ENCODE measurements at regions not wholly inside any gene's neighbourhood (a gene's known extent, or its start where the extent isn't known, plus 50 kb on each side); places are given as distances from the start of the nearest gene placed in this dataset.

DNA sequence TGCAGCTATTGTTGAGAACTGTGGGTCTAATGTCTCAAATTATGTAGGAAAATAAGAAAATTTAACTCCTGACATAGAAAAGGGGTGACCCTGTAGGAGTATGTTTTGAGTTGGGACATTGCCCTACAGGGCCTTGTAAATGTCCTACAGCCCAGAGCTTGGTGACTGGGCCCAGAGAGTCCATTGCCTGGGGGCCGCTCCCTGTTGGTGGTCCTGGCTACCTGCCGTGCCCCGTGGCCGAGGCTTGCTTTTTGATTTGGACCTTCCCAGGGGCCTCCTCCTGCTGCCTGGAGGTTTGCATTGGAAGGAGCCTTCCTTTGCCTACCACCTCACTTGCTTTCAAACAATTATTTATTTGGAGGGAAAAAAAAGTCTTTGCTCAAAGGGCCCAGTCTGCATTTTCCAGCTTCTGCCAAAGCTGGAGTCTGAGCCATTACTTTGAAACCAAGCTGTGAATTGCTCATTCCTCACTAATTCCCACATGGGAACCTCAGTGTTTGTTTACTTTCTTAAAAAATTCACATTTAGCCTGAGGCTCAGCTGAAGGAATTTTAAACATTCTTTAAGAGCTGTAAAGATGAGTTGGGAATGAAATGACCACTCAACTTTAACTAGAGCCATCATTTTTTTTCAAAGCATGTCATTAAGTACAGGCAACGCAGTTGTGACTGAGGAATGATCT lies 355.0 kb downstream of the GLRX3 start:
- no peaks in the 10 kb centered on the region for H3K36me3 Mint-ChIP-seq (ENCODE audit: low read depth)
- no peak for DNase-seq (ENCODE audit: low spot score)
- no peak overlapping the region for H3K27ac Mint-ChIP-seq
- no peaks in the 10 kb centered on the region for H3K27me3 Mint-ChIP-seq (ENCODE audit: low read depth)
- no peak overlapping the region for H3K4me3 Mint-ChIP-seq
- no peaks in the 10 kb centered on the region for H3K9me3 Mint-ChIP-seq
- H3K4me1 Mint-ChIP-seq (ENCODE audit: low read depth) = no peaks in the 10 kb centered on the region

DNA sequence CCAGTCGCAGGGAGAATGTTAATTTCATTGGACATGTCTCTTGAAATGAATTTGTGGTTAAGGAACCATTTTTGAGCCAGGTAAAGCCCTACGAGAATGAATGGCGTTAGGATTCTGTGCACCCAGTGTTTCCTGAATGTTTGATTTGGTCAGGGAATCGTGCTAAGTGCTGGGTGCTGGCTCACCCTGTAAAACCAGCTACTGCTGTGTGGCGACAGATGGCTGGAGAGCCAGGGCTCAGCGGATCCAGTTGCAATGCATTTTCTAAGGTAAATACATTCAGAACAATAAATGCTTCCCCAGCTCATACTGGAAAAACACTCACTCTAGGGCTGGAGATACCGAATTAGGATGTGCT lies 355.5 kb downstream of the GLRX3 start:
- H3K27ac Mint-ChIP-seq = no peak overlapping the region
- no peaks in the 10 kb centered on the region for H3K4me1 Mint-ChIP-seq (ENCODE audit: low read depth)
- H3K27me3 Mint-ChIP-seq (ENCODE audit: low read depth) = no peaks in the 10 kb centered on the region
- H3K9me3 Mint-ChIP-seq = no peaks in the 10 kb centered on the region
- no peak for DNase-seq (ENCODE audit: low spot score)
- H3K36me3 Mint-ChIP-seq (ENCODE audit: low read depth) = no peaks in the 10 kb centered on the region
- H3K4me3 Mint-ChIP-seq = no peak overlapping the region

DNA sequence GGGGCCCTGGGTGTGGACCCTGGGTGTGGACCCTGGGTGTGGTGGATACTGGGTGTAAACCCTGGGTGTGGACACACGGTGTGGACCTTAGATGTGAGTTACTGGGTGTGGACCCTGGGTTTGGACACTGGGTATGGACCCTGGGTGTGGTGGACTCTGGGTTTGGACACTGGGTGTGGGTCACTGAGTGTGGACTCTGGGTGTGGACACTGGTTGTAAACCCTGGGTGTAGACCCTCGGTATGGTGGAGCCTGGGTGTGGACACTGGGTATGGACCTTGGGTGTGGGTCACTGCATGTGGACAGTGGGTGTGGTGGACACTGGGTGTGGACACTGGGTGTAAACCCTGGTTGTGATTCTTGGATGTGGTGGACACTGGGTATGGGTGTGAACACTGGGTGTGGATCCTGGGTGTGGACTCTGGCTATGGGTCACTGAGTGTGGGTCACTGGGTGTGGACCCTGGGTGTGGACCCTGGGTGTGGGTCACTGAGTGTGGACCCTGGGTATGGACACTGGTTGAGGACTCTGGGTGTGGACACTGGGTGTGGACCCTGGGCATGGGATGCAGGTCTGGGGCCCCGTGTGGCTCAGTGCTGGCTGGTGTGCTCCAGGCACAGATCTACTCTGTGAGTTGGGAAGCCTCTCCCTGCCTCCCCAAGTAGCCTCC lies 356.2 kb downstream of the GLRX3 start:
- Mint-ChIP-seq H3K27ac (no peak overlapping the region), H3K36me3 (ENCODE audit: low read depth) (no peaks in the 10 kb centered on the region), H3K4me1 (ENCODE audit: low read depth) (no peaks in the 10 kb centered on the region), H3K27me3 (ENCODE audit: low read depth) (no peaks in the 10 kb centered on the region), H3K9me3 (no peaks in the 10 kb centered on the region), H3K4me3 (no peak overlapping the region)
- no peak for DNase-seq (ENCODE audit: low spot score)

DNA sequence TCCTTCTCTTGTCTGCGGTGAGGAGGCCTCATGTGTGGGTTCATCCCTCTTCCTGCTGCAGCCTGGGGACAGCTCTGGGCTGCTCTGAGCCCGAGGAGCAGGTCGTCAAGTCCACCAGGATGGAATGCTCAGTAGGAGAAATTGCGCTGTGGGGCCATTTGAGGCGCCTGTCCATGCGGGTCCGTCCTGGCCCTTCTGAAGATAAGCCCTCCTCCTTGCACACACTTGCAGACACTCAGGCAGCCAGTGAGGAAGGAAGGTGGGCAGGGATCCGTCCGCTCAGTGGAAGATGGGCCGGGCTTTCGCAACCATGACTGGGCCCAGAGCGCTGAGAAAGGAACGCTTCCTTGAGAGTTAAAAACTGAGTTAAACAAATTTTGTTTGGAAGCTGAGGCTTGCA lies 356.8 kb downstream of the GLRX3 start:
- H3K9me3 Mint-ChIP-seq = no peaks in the 10 kb centered on the region
- no peak overlapping the region for H3K27ac Mint-ChIP-seq
- DNase-seq (ENCODE audit: low spot score) = no peak
- no peaks in the 10 kb centered on the region for H3K36me3 Mint-ChIP-seq (ENCODE audit: low read depth)
- no peaks in the 10 kb centered on the region for H3K27me3 Mint-ChIP-seq (ENCODE audit: low read depth)
- no peaks in the 10 kb centered on the region for H3K4me1 Mint-ChIP-seq (ENCODE audit: low read depth)
- H3K4me3 Mint-ChIP-seq = no peak overlapping the region

DNA sequence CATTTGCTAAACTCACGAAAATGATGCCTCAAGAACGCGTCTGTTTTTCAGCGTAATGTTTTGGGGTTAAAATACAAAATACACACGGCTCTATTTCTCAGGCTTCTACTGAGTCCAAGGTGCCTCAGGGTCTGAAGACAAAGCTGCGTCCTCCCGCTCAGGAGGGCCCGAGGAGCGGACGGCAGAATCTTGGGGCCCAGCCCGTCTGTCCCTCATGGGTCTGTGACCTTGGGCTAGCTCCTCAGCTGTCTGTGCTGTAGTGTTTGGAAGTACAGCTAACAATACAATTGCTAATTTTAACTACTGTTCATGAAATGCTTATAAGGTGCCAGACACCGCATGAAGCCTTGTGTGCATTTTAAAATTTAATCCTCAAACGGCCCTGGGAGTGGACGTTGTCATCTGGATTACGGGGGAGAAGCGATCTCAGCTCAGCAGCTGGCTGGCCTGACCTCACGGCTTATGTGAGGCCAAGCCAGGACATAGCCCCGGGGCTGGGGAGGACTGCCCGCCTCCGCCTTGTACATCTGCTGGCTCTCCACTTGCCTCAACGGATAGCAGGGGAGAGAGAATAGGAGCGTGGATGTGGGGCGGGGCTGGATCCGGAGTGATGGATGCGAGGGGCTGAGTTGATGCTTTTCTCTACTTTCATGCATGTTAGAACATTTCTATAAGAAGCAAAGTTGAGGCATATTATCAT lies 357.4 kb downstream of the GLRX3 start:
- H3K4me3 Mint-ChIP-seq = no peak overlapping the region
- no peaks in the 10 kb centered on the region for H3K9me3 Mint-ChIP-seq
- no peaks in the 10 kb centered on the region for H3K27me3 Mint-ChIP-seq (ENCODE audit: low read depth)
- no peaks in the 10 kb centered on the region for H3K4me1 Mint-ChIP-seq (ENCODE audit: low read depth)
- DNase-seq (ENCODE audit: low spot score) = no peak
- no peak overlapping the region for H3K27ac Mint-ChIP-seq
- H3K36me3 Mint-ChIP-seq (ENCODE audit: low read depth) = no peaks in the 10 kb centered on the region

DNA sequence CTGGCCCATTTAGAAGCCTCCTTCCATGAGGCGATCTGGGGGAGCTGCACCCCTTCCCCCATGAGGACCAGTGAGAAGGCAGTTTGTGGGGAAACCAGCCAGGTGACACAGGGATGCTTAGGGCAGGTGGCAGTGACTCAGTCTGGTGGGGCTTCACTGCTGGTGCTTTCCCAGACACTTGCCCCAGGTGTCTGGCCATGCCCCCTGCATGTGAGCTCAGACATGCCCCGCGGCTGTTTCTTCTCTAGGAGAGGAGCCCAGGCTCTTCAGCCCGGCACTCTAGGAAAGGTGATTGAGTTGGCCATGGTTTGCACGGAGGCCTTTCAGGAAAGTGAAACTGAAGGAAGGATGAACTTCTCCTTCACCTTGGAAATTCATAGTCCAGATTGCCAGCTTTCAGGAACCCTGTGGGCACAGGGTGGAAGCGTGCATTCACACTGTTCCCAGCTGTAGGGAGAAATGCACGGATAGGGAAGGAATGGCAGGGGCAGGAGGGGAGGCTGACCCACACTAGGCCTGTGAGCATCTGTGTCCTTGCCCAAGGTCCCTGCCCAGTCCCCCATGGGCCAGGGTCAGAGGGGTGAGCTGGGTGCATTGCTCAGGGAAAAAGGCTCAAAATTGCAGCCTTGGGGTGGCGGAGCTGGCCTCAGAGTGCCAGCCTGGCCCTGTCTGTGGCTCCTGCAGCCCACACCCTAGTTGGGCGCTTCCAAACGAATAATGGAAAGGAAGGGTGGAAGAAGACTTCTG lies 359.1 kb downstream of the GLRX3 start:
- no peak overlapping the region for H3K27ac Mint-ChIP-seq
- DNase-seq (ENCODE audit: low spot score) = no peak
- H3K9me3 Mint-ChIP-seq = no peaks in the 10 kb centered on the region
- H3K27me3 Mint-ChIP-seq (ENCODE audit: low read depth) = no peaks in the 10 kb centered on the region
- H3K4me3 Mint-ChIP-seq = no peak overlapping the region
- H3K36me3 Mint-ChIP-seq (ENCODE audit: low read depth) = no peaks in the 10 kb centered on the region
- H3K4me1 Mint-ChIP-seq (ENCODE audit: low read depth) = no peaks in the 10 kb centered on the region

DNA sequence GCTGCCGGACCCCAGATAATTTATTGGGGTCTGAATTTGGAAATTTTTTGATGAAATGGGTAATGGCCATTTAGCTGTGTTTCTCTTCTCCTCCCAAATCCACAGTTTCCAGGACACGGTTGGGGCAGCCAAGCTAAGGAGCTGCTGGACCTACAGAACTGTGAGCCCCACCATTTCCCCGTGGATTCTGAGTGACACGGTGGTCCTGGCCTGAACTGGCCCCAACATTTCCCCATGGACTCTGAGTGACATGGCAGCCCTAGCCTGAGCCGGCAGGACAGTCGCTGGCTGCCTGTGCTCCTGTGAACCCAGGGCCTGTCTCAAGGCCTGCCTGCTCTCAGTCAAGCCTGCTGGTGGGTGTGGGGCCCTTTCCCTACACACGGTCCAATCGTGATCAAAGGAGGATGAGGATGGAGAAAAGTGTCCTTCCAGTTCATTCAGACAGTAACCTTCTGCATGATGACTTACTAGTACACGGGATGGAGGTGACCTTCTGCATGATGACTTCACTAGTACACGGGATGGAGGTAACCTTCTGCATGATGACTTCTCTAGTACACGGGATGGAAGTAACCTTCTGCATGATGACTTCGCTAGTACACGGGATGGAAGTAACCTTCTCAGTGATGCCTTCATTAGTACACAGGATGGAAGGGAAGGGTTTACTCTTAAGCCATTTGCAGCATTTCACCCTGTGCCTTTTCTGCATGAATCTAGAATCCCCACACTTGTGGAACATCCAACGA lies 359.9 kb downstream of the GLRX3 start:
- H3K4me3 Mint-ChIP-seq = no peak overlapping the region
- no peaks in the 10 kb centered on the region for H3K4me1 Mint-ChIP-seq (ENCODE audit: low read depth)
- H3K36me3 Mint-ChIP-seq (ENCODE audit: low read depth) = no peaks in the 10 kb centered on the region
- H3K27ac Mint-ChIP-seq = no peak overlapping the region
- DNase-seq (ENCODE audit: low spot score) = no peak
- no peaks in the 10 kb centered on the region for H3K27me3 Mint-ChIP-seq (ENCODE audit: low read depth)
- no peaks in the 10 kb centered on the region for H3K9me3 Mint-ChIP-seq

DNA sequence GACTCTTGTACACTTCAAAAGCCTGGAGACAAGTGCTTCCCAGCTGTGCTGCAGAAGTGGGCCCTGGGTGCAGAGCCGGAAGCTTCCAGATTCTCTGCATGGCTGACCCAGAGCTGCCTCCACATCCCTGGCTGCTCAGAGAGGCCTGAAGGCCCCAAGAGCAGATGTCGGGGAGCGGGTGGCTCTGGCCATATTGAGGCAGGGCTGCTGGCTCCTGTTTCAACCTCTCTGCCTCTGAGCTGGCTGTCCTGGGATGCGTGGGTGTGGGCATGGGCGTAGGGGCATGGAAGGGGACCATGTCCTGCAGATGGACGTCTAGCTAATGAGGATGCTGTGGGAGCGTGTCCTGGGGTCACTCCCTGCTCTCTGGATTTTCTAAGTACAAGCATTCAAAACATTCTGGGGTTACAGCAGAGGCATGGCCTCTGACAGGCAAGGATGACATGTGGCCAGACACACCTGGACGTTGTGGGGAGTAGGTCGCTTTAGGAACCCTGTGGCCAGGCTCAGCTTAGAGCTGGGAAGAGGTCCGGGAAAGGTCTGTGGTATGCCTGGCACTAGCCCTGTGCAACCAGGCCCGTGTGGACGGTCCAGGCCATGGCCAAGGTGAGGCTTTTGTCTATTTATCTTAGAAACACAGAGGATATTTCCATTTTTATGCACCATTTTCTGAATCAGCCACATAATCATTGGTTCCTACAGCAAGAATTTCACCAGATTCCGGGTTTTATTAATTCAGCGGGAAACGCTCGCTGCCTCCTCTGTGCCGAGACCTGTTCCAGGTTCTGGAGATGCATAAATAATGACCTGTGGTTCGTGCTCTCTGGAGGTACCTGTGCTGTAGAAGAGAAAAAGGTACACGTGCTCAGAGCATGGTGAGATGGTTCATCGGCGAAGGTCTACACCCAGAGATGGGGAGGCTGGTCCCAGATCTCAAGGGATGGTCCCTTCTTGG lies 361.1 kb downstream of the GLRX3 start:
- no peaks in the 10 kb centered on the region for H3K27me3 Mint-ChIP-seq (ENCODE audit: low read depth)
- no peak for DNase-seq (ENCODE audit: low spot score)
- no peak overlapping the region for H3K4me3 Mint-ChIP-seq
- H3K4me1 Mint-ChIP-seq (ENCODE audit: low read depth) = no peaks in the 10 kb centered on the region
- no peaks in the 10 kb centered on the region for H3K9me3 Mint-ChIP-seq
- H3K27ac Mint-ChIP-seq = no peak overlapping the region
- no peaks in the 10 kb centered on the region for H3K36me3 Mint-ChIP-seq (ENCODE audit: low read depth)

DNA sequence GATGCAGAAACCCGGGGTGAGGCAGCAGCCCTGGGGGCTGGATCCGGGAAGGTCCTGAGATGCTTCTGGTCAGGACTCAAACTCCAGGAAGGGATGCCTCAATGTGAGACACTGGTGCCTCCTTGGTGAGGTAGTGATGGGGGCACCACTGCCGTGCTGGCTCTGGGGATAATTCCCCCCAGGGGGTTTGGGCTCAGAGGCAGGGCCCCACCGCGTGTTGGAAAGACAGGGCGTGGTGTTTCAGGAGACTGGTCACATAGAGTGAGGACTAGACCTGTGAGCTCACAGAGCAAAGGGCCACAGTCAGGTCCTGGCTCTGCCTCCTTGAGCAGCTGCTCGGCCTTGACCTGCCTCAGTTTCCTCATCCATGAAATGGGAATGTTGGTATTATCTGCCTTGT lies 361.9 kb downstream of the GLRX3 start:
- no peaks in the 10 kb centered on the region for H3K4me1 Mint-ChIP-seq (ENCODE audit: low read depth)
- H3K36me3 Mint-ChIP-seq (ENCODE audit: low read depth) = no peaks in the 10 kb centered on the region
- no peak overlapping the region for H3K4me3 Mint-ChIP-seq
- no peaks in the 10 kb centered on the region for H3K9me3 Mint-ChIP-seq
- DNase-seq (ENCODE audit: low spot score) = no peak
- no peaks in the 10 kb centered on the region for H3K27me3 Mint-ChIP-seq (ENCODE audit: low read depth)
- H3K27ac Mint-ChIP-seq = no peak overlapping the region

DNA sequence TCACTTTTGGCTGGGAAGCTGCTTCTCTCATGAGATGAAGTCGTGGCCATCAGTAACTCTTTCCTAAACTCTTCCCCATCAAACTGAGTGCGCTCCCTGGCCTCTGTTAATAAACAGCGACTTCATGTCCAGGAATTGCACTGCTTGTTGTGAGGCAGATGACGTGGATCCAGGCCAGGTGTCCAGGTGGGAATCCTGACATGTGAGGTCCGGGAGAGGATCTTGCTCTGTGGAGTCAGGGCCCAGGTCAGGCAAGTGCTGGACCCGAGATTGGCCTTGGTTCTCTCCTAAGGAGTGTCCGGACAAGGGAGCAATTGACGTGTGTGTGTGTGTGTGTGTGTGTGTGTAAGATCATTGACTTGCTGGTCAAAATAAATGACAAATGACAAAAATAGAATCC lies 362.7 kb downstream of the GLRX3 start:
- no peaks in the 10 kb centered on the region for H3K4me1 Mint-ChIP-seq (ENCODE audit: low read depth)
- H3K9me3 Mint-ChIP-seq = no peaks in the 10 kb centered on the region
- H3K27ac Mint-ChIP-seq = no peak overlapping the region
- H3K27me3 Mint-ChIP-seq (ENCODE audit: low read depth) = no peaks in the 10 kb centered on the region
- no peak for DNase-seq (ENCODE audit: low spot score)
- no peaks in the 10 kb centered on the region for H3K36me3 Mint-ChIP-seq (ENCODE audit: low read depth)
- H3K4me3 Mint-ChIP-seq = no peak overlapping the region

DNA sequence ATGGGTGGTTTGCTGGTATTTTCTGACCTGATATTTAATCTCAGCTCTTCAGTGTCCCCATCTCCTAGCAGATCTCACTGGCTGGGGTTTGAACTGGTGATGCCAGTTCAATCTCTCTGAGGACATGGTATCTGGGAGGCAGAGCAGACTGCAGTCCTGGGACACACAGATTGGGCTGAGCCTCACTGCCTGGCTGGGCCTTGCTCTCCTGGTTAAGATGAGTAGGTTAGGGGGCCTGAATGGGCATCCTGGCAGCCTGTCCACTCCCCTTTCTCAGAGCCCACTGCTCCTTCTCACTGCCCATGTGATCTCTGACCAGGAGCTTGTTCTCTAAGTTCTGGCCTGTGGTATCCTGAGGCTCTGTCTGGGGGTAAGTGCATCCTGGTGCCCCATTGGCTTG lies 363.4 kb downstream of the GLRX3 start:
- no peak for DNase-seq (ENCODE audit: low spot score)
- no peak overlapping the region for H3K27ac Mint-ChIP-seq
- no peaks in the 10 kb centered on the region for H3K27me3 Mint-ChIP-seq (ENCODE audit: low read depth)
- H3K4me3 Mint-ChIP-seq = no peak overlapping the region
- H3K4me1 Mint-ChIP-seq (ENCODE audit: low read depth) = no peaks in the 10 kb centered on the region
- H3K36me3 Mint-ChIP-seq (ENCODE audit: low read depth) = no peaks in the 10 kb centered on the region
- no peaks in the 10 kb centered on the region for H3K9me3 Mint-ChIP-seq

DNA sequence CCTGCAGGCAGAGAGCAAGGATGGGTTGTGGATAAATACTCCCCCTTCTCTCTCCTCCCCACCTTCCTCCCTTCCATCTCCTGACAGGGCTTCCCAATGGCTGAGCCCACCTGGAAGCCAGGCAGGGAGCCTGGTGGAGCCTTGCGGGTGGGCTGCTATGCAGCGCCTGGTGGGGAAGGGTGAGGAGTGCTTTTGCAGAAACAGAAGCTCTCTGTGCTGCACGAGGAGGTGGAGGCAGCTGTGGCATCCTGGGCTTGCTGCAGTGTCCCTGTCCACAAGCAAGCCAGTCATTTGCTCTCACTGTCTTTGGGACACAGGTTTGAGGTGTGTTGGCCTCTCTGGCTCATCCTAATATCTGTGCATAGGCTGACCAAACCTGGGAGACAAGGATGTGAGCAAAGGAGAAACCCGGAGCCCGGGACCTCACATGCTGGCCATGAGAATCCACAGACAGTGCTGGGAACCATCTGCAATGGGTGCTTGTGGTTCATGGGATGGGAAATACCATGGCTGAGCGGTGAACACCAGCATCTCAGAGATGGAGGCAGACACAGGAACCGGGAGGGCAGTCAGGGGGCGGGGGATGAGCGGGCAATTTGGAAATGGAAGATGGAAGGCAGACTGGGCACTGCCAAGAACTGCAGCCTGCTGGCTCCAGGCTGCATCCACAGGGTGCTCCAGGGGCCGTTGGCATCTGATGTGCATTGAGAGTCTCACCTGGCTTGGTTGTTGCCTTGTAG lies 364.2 kb downstream of the GLRX3 start:
- Mint-ChIP-seq H3K36me3 (ENCODE audit: low read depth) (no peaks in the 10 kb centered on the region), H3K4me1 (ENCODE audit: low read depth) (no peaks in the 10 kb centered on the region), H3K4me3 (no peak overlapping the region), H3K27me3 (ENCODE audit: low read depth) (no peaks in the 10 kb centered on the region), H3K27ac (no peak overlapping the region), H3K9me3 (no peaks in the 10 kb centered on the region)
- no peak for DNase-seq (ENCODE audit: low spot score)
